HEK293T (cell line): ENCODE measurements at regions not wholly inside any gene's neighbourhood (a gene's known extent, or its start where the extent isn't known, plus 50 kb on each side); places are given as distances from the start of the nearest gene placed in this dataset.

ENCODE experiments used
- ARNT ChIP-seq: fragments of 450-650 bp; IDR thresholded peaks from 2 replicates; pipeline ENCODE4 v1.6.1; 2017; ENCODE audit warnings: mild to moderate bottlenecking
- BHLHE40 ChIP-seq: fragments of 450-650 bp; IDR thresholded peaks from 2 replicates; pipeline ENCODE4 v1.6.1; 2016; ENCODE audit warnings: mild to moderate bottlenecking, moderate library complexity, borderline replicate concordance
- CTBP1 ChIP-seq: fragments of 450-650 bp; IDR thresholded peaks from 2 replicates; pipeline ENCODE4 v1.6.1; 2016; ENCODE audit warnings: borderline replicate concordance
- ELF4 ChIP-seq: fragments of 450-650 bp; IDR thresholded peaks from 2 replicates; pipeline ENCODE4 v1.6.1; 2017; ENCODE audit warnings: antibody characterized with exemption
- FOXA1 ChIP-seq: fragments of 450-650 bp; IDR thresholded peaks from 2 replicates; pipeline ENCODE4 v1.6.1; 2016; ENCODE audit warnings: mild to moderate bottlenecking
- FOXK2 ChIP-seq: fragments of 450-650 bp; IDR thresholded peaks from 2 replicates; pipeline ENCODE4 v1.6.1; 2016; ENCODE audit warnings: mild to moderate bottlenecking
- FOXM1 ChIP-seq: fragments of 450-650 bp; IDR thresholded peaks from 2 replicates; pipeline ENCODE4 v1.6.1; 2017; ENCODE audit warnings: mild to moderate bottlenecking, borderline replicate concordance
- LEF1 ChIP-seq: fragments of 450-650 bp; IDR thresholded peaks from 2 replicates; pipeline ENCODE4 v1.6.1; 2017; ENCODE audit warnings: mild to moderate bottlenecking, borderline replicate concordance
- NFRKB ChIP-seq: fragments of 450-650 bp; IDR thresholded peaks from 2 replicates; pipeline ENCODE4 v1.6.1; 2016; ENCODE audit warnings: mild to moderate bottlenecking, moderate library complexity
- SP1 ChIP-seq: fragments of 450-650 bp; IDR thresholded peaks from 2 replicates; pipeline ENCODE4 v1.6.1; 2017
- SUZ12 ChIP-seq: fragments of 450-650 bp; IDR thresholded peaks from 2 replicates; pipeline ENCODE4 v1.6.1; 2016; ENCODE audit warnings: mild to moderate bottlenecking
- TARDBP ChIP-seq: fragments of 450-650 bp; IDR thresholded peaks from 2 replicates; pipeline ENCODE4 v1.6.1; 2016
- ZNF384 ChIP-seq: fragments of 450-650 bp; IDR thresholded peaks from 2 replicates; pipeline ENCODE4 v1.6.1; 2016
- TF ChIP-seq, protein P1 (sequence below): fragments of 450-650 bp; IDR thresholded peaks from 2 replicates; pipeline ENCODE4 v1.6.1; 2016

DNA sequence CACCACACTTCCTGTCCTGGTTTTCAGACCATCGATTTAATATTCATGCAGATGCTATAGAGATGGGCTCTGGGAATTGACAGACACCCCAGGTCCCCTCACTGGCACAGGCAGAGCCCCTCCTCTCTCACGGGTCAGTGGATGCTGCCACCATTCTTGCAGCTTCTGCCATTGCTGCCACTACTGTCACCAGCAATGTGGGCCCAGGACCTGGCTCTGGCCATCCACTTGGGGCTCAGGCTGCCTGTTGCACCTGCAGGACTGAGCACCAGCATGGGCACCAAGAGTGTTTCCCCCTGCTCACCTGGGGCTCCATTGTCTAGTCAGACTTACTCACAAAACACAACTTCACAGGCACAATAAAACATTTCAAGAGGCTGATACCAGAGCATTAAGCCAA lies 479.0 kb upstream of the ZNF608 start:
- no peak for TF ChIP-seq FOXA1
- TF ChIP-seq SP1 = no peak
- no peak for TF ChIP-seq ELF4
- TF ChIP-seq ARNT = no peak
- TF ChIP-seq, protein P1, sequence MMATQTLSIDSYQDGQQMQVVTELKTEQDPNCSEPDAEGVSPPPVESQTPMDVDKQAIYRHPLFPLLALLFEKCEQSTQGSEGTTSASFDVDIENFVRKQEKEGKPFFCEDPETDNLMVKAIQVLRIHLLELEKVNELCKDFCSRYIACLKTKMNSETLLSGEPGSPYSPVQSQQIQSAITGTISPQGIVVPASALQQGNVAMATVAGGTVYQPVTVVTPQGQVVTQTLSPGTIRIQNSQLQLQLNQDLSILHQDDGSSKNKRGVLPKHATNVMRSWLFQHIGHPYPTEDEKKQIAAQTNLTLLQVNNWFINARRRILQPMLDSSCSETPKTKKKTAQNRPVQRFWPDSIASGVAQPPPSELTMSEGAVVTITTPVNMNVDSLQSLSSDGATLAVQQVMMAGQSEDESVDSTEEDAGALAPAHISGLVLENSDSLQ = no peak
- no peak for TF ChIP-seq SUZ12
- no peak for TF ChIP-seq NFRKB
- no peak for TF ChIP-seq FOXK2
- TF ChIP-seq TARDBP = no peak
- no peak for TF ChIP-seq FOXM1
- TF ChIP-seq ZNF384 = no peak
- no peak for TF ChIP-seq CTBP1
- TF ChIP-seq LEF1 = no peak
- no peak for TF ChIP-seq BHLHE40
